IMR-90 (cell line): ENCODE measurements at regions not wholly inside any gene's neighbourhood (a gene's known extent, or its start where the extent isn't known, plus 50 kb on each side); places are given as distances from the start of the nearest gene placed in this dataset.

Source experiments
- ATAC-seq: fragments of 200-7000 bp; cut with Tn5 transposase; 2 replicates; pipeline ENCODE4 v1.9.1; 2020; ENCODE audit warnings: low read depth, mild to moderate bottlenecking, moderate library complexity
- BruUV-seq: library from RNA; stranded (reverse); fragments of 400-500 nt; replicated peaks from 2 replicates; lab custom pipeline; 2021; lab: Mats Ljungman, UMichigan
- CTCF ChIA-PET: fragments of 300-600 bp; formaldehyde crosslinking; extraction: SDS; loops from one replicate; lab custom pipeline; 2021; ENCODE audit warnings: antibody characterized with exemption; lab: Yijun Ruan, JAX
- POLR2A ChIA-PET: fragments of 300-600 bp; sonication (Branson Sonifier 250); formaldehyde crosslinking; loops from one replicate; lab custom pipeline; 2022; ENCODE audit warnings: antibody characterized with exemption; ENCODE audit not compliant: unreplicated experiment; lab: Charles Lee
- DNase-seq: peaks from one replicate; pipeline ENCODE4 v3.0.0; 2013
- H2AFZ ChIP-seq: replicated peaks from 2 replicates; pipeline ENCODE3; 2013; ENCODE audit warnings: low read length, mild to moderate bottlenecking; ENCODE audit not compliant: poor library complexity
- H2AK5ac ChIP-seq: 2 replicates; pipeline ENCODE4 v1.6.1; 2013; ENCODE audit warnings: low read depth, low read length, inconsistent platforms
- H2AK9ac ChIP-seq: replicated peaks from 2 replicates; pipeline ENCODE3; 2013; ENCODE audit warnings: mild to moderate bottlenecking, low read depth, low read length, moderate library complexity; ENCODE audit not compliant: poor library complexity
- H2BK120ac ChIP-seq: 2 replicates; pipeline ENCODE4 v1.6.1; 2013; ENCODE audit warnings: low read depth, low read length, inconsistent platforms
- H2BK15ac ChIP-seq: 3 replicates; pipeline ENCODE4 v1.6.1; 2013; ENCODE audit warnings: low read depth, low read length, inconsistent platforms
- H2BK20ac ChIP-seq: 2 replicates; pipeline ENCODE4 v1.6.1; 2013; ENCODE audit warnings: low read depth, mild to moderate bottlenecking, inconsistent platforms, low read length, moderate library complexity
- H2BK5ac ChIP-seq: 2 replicates; pipeline ENCODE4 v1.6.1; 2013; ENCODE audit warnings: mild to moderate bottlenecking, low read depth, low read length, inconsistent platforms; ENCODE audit not compliant: poor library complexity, severe bottlenecking
- H3K14ac ChIP-seq: replicated peaks from 2 replicates; pipeline ENCODE4 v1.6.1; 2013; ENCODE audit warnings: low read depth, low read length, inconsistent platforms
- H3K18ac ChIP-seq: 2 replicates; pipeline ENCODE4 v1.6.1; 2013; ENCODE audit warnings: low read depth, low read length, control low read depth
- H3K23ac ChIP-seq: 2 replicates; pipeline ENCODE4 v1.6.1; 2013; ENCODE audit warnings: low read depth, low read length, inconsistent platforms
- H3K27ac ChIP-seq: 2 replicates; pipeline ENCODE4 v1.5.1; 2013; ENCODE audit warnings: mild to moderate bottlenecking, control low read depth, low read length; ENCODE audit not compliant: insufficient read depth
- H3K27me3 ChIP-seq: 2 replicates; pipeline ENCODE4 v1.6.1; 2013; ENCODE audit warnings: low read length; ENCODE audit not compliant: control insufficient read depth, insufficient read depth
- H3K36me3 ChIP-seq: 2 replicates; pipeline ENCODE4 v1.6.1; 2013; ENCODE audit warnings: low read length, mixed read lengths; ENCODE audit not compliant: control insufficient read depth, insufficient read depth
- H3K4ac ChIP-seq: 2 replicates; pipeline ENCODE4 v1.6.1; 2013; ENCODE audit warnings: low read depth, low read length, inconsistent platforms
- H3K4me1 ChIP-seq: 2 replicates; pipeline ENCODE4 v1.6.1; 2013; ENCODE audit warnings: low read length, mixed read lengths; ENCODE audit not compliant: control insufficient read depth, insufficient read depth
- H3K4me2 ChIP-seq: 2 replicates; pipeline ENCODE4 v1.6.1; 2013; ENCODE audit warnings: low read depth, mild to moderate bottlenecking, control low read depth, low read length, moderate library complexity
- H3K4me3 ChIP-seq: 2 replicates; pipeline ENCODE4 v1.5.1; 2013; ENCODE audit warnings: low read depth, mild to moderate bottlenecking, control low read depth, low read length, moderate library complexity; ENCODE audit not compliant: insufficient read depth
- H3K56ac ChIP-seq: 2 replicates; pipeline ENCODE4 v1.6.1; 2013; ENCODE audit warnings: low read length, inconsistent platforms; ENCODE audit not compliant: insufficient read depth; ENCODE audit errors: extremely low read depth
- H3K79me1 ChIP-seq, 2 experiments: 2 replicates each; pipeline ENCODE4 v1.6.1; 2013; ENCODE audit warnings: low read length in 2 of 2, inconsistent platforms in 1 of 2, low read depth in 1 of 2
- H3K9ac ChIP-seq: 2 replicates; pipeline ENCODE4 v1.6.1; 2013; ENCODE audit warnings: low read depth, low read length, control low read depth
- H3K9me1 ChIP-seq: 2 replicates; pipeline ENCODE4 v1.6.1; 2013; ENCODE audit warnings: low read length, inconsistent platforms; ENCODE audit not compliant: insufficient read depth
- H3K9me3 ChIP-seq: 2 replicates; pipeline ENCODE4 v1.6.1; 2013; ENCODE audit warnings: low read length; ENCODE audit not compliant: control insufficient read depth, insufficient read depth
- H4K20me1 ChIP-seq: 2 replicates; pipeline ENCODE4 v1.6.1; 2013; ENCODE audit warnings: low read length, inconsistent platforms; ENCODE audit not compliant: insufficient read depth
- H4K5ac ChIP-seq: 2 replicates; pipeline ENCODE4 v1.6.1; 2013; ENCODE audit warnings: mild to moderate bottlenecking, low read depth, low read length, control low read depth
- H4K8ac ChIP-seq, 2 experiments: 2 replicates each; pipeline ENCODE4 v1.6.1; 2013; ENCODE audit warnings: low read depth in 2 of 2, low read length in 2 of 2, control low read depth in 1 of 2, inconsistent platforms in 1 of 2
- H4K91ac ChIP-seq: 2 replicates; pipeline ENCODE4 v1.6.1; 2013; ENCODE audit warnings: low read depth, low read length, inconsistent platforms; ENCODE audit not compliant: insufficient read depth
- CEBPB ChIP-seq: IDR thresholded peaks from 2 replicates; pipeline ENCODE4 v1.6.1; 2012; ENCODE audit warnings: low read depth, low read length, improper control_type of control experiment
- MAFK ChIP-seq: IDR thresholded peaks from 2 replicates; pipeline ENCODE4 v1.6.1; 2012; ENCODE audit warnings: low read depth, low read length, improper control_type of control experiment
- NFE2L2 ChIP-seq: fragments of 150-350 bp; IDR thresholded peaks from 2 replicates; pipeline ENCODE4 v1.6.1; 2016; ENCODE audit warnings: low read depth, mild to moderate bottlenecking, low read length
- POLR2A ChIP-seq: IDR thresholded peaks from 2 replicates; pipeline ENCODE4 v1.6.1; 2012; ENCODE audit warnings: mild to moderate bottlenecking, low read depth, low read length
- RAD21 ChIP-seq: IDR thresholded peaks from 2 replicates; pipeline ENCODE4 v1.6.1; 2012; ENCODE audit warnings: low read length, improper control_type of control experiment
- RFX5 ChIP-seq: IDR thresholded peaks from 2 replicates; pipeline ENCODE4 v1.8.0; 2012; ENCODE audit warnings: low read depth, mild to moderate bottlenecking, low read length, moderate library complexity
- SMC3 ChIP-seq: fragments of 150-350 bp; IDR thresholded peaks from 2 replicates; pipeline ENCODE4 v1.6.1; 2016; ENCODE audit warnings: low read depth, mild to moderate bottlenecking, antibody characterized with exemption, low read length, moderate library complexity
- WGBS, 2 experiments: methylation state at CpG; one replicate each; pipeline versions ENCODE4 v1.1.5 to v1.1.7; 2013; ENCODE audit warnings: missing lambda C conversion rate in 2 of 2; ENCODE audit not compliant: insufficient read length in 1 of 2; ENCODE audit errors: extremely low coverage in 2 of 2; 5-methylcytosine and 5-hydroxymethylcytosine counted together
- dilution Hi-C: fragments of 300-500 bp; cut with HindIII; formaldehyde crosslinking; loops from one replicate; pipeline ENCODE4 v1.14.3; 2018; ENCODE audit warnings: low sequenced_read_pairs; ENCODE audit not compliant: unreplicated experiment
- in situ Hi-C: fragments of 300-500 bp; cut with MboI; formaldehyde crosslinking; loops from 3 replicates; pipeline ENCODE4 v1.14.3; 2019; ENCODE audit warnings: low sequenced_read_pairs, inconsistent platforms, mixed read lengths
- intact Hi-C: fragments of 100-400 bp; cut with micrococcal nuclease; formaldehyde crosslinking; loops from 2 replicates; pipeline ENCODE4 v1.10.0; 2022
- TF ChIP-seq, protein P1 (sequence below): fragments of 150-350 bp; IDR thresholded peaks from 2 replicates; pipeline ENCODE4 v1.6.1; 2017; ENCODE audit warnings: mild to moderate bottlenecking, antibody characterized with exemption, low read length, low read depth
- TF ChIP-seq, protein P2 (sequence below): conservative IDR thresholded peaks from 2 replicates; pipeline ENCODE4 v1.5.1; 2012; ENCODE audit warnings: mild to moderate bottlenecking, low read depth, low read length, improper control_type of control experiment

- Histone ChIP-seq H4K5ac (no peak overlapping the region), H3K4me3 (no peak overlapping the region), H2BK15ac (peak overlapping the region; percentile 88; the same call in 1 of the 3 replicates), H2AK5ac (peak overlapping the region; percentile 40; the same call in 1 of the 2 replicates), H2AK9ac (no peak overlapping the region), H3K27me3 (peaks cover 14% of the 10 kb centered on the region), H4K8ac (no peak overlapping the region; a peak in 1 of 4 replicates), H3K4me2 (no peak overlapping the region), H3K4ac (no peak overlapping the region), H2BK20ac (peak overlapping the region; percentile 48), H2AFZ (no peak overlapping the region), H4K20me1 (no peaks in the 10 kb centered on the region), H3K4me1 (peaks cover 4% of the 10 kb centered on the region; the same call in 1 of the 2 replicates), H3K27ac (no peak overlapping the region), H2BK5ac (no peak overlapping the region), H2BK120ac (peak overlapping the region; percentile 56), H3K36me3 (no peaks in the 10 kb centered on the region), H3K9me3 (peaks cover 4% of the 10 kb centered on the region), H3K14ac (no peak overlapping the region), H3K18ac (no peak overlapping the region), H3K79me1 (no peaks in the 10 kb centered on the region), H3K56ac (no peak overlapping the region), H4K91ac (peak overlapping the region; percentile 33; the same call in 1 of the 2 replicates), H3K23ac (no peak overlapping the region), H3K9me1 (no peaks in the 10 kb centered on the region), H3K9ac (no peak overlapping the region)
- dilution Hi-C loops = no loop called here
- WGBS, 2 experiments = 77% methylated on average over 2 of the region's 6 CpGs; no CpG with 5 or more reads in 1 of the 2 experiments
- ATAC-seq = peak; percentile 95
- TF ChIP-seq POLR2A = no peak
- TF ChIP-seq NFE2L2 = no peak
- TF ChIP-seq, protein P1, sequence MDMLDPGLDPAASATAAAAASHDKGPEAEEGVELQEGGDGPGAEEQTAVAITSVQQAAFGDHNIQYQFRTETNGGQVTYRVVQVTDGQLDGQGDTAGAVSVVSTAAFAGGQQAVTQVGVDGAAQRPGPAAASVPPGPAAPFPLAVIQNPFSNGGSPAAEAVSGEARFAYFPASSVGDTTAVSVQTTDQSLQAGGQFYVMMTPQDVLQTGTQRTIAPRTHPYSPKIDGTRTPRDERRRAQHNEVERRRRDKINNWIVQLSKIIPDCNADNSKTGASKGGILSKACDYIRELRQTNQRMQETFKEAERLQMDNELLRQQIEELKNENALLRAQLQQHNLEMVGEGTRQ = no peak
- no peak for TF ChIP-seq RFX5
- TF ChIP-seq RAD21 = peak; percentile 80
- TF ChIP-seq, protein P2, sequence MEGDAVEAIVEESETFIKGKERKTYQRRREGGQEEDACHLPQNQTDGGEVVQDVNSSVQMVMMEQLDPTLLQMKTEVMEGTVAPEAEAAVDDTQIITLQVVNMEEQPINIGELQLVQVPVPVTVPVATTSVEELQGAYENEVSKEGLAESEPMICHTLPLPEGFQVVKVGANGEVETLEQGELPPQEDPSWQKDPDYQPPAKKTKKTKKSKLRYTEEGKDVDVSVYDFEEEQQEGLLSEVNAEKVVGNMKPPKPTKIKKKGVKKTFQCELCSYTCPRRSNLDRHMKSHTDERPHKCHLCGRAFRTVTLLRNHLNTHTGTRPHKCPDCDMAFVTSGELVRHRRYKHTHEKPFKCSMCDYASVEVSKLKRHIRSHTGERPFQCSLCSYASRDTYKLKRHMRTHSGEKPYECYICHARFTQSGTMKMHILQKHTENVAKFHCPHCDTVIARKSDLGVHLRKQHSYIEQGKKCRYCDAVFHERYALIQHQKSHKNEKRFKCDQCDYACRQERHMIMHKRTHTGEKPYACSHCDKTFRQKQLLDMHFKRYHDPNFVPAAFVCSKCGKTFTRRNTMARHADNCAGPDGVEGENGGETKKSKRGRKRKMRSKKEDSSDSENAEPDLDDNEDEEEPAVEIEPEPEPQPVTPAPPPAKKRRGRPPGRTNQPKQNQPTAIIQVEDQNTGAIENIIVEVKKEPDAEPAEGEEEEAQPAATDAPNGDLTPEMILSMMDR = peak; percentile 79
- peak; percentile 83 for TF ChIP-seq SMC3
- no peak for TF ChIP-seq MAFK
- TF ChIP-seq CEBPB = no peak
- intact Hi-C loops = loop anchor here (1.0 kb wide), 1 partner anchor 76 kb away; no protein-coding TSS in a partner anchor
- peak; percentile 73 for DNase-seq
- in situ Hi-C loops = no loop called here
- ChIA-PET POLR2A (no interaction called here), CTCF (no interaction called here)
- BruUV-seq = no TSS peak
Measured at GRCh38 chr10:29926693-29927048, 132.7 kb downstream of the JCAD start.
